HG03095 (cell line): ENCODE measurements at regions not wholly inside any gene's neighbourhood (a gene's known extent, or its start where the extent isn't known, plus 50 kb on each side); places are given as distances from the start of the nearest gene placed in this dataset.

Experiments used
- ATAC-seq: cut with Tn5 transposase; IDR thresholded peaks from one replicate; pipeline ENCODE4 v1.9.1; 2021; ENCODE audit warnings: moderate library complexity; ENCODE audit not compliant: unreplicated experiment

DNA sequence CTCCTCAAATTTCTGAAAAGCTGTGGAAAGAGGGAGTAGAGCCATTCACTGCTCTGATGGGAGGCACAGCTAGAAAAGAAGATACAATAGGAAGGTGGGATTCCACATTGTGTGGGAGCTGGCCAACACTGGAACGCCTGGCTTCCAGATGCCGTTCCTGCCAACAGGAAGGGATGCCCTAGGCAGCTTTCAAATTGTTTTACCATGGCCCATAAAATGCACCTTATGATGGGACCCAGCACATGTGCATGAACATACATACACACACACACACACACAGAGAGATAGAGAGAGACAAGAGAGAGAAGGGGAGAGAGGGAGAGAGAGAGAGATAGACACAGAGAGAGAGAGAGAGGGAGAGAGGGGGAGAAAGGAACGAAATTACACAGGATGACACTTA lies 86.1 kb upstream of the BZW1 start:
- ATAC-seq: no peak

DNA sequence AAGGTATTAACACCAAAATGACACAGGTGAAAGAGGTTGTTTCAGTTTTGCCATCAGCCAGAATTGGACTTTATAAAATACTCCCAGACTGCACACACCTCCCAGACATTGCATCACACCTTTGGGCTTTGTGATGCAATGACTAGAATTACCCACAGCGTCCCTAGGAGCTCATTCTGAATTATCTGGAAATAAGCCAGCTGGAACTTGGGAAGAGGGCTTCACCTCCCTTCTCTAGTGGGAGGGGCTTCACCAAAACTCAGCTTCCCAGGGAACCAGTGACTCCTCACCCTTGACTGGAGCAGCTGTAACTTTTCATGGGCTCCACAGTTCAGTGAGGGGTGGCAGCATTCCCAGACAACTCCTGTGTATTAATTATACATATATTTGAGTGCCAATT lies 83.1 kb upstream of the BZW1 start:
- ATAC-seq: no peak

DNA sequence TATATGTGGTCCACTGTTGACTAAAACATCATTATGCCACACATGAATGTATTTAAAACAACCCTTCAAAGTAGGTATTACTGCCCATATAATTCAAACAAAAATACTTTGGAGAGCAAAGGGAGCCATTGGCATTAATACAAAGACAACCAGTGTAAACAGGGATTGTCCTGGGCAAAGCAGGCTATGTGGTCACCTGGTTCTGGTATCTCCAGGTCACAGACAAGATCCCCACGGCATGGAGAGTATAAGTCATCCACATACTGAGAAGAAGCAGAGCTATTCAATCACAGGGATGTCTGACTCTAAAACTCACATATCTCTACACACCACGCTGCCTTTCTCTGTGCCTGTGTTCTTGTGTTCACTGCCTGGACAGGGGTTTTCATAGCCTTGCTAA lies 81.4 kb upstream of the BZW1 start:
- ATAC-seq: no peak

DNA sequence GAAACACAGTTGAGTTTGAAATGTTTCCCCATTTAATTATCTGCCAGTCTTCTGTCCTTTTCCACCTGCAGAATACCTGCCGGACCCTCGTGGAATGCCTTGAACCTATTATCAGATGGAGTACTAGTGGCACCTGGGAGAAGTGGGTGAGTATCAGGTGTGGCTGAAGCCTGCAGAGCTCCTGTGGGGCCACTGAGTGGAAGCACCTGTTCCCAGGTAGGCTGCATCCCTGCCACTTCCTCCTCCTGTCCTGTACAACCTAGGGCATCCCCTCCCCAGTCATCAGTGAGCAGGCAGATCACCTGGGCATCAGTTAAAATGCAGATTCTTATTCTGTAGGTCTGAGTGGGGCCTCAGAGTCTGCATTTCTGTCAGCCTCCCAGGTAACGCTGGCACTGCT lies 80.8 kb upstream of the BZW1 start:
- ATAC-seq: no peak

DNA sequence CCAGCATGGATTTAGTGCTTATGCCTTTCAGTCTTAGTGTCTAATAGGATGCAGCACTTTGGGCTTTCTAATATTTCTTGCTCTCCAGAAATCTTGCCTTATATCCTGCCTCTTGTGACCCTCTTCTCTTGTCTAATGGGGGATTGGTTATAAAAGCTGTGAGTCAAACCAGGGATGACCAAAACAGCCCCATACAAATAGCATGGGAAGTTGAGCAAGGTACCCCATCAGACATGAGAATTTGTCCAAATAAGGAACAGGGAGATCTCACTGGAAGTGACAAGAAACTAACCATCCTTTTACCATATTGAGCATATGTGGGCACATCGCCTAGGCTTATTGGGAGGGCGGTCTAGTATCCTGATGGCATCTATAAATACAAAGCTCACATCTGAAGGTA lies 78.8 kb upstream of the BZW1 start:
- ATAC-seq: no peak

DNA sequence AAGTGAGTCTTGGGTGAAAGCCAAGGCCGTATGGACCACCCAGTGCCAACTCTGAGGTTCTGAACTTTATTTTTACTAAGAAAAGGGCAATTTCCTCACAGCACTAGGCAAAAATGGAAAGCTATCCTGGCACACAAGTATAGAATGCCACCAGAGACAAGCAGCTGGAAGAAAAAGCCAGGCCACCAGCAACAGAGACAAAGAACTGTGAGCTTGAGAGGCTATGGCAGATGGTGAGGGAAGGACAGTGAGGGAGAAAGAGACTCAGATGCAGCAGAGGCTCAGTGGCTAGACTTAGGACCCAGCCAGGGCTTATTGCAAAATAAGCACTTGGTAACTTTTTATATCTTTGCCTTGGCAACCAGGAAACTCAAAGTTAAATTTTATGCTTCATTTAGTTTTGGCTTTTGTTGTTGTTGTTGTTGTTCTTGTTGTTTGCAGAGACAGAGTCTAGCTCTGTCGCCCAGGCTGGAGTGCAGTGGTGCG lies 78.0 kb upstream of the BZW1 start:
- no peak for ATAC-seq

DNA sequence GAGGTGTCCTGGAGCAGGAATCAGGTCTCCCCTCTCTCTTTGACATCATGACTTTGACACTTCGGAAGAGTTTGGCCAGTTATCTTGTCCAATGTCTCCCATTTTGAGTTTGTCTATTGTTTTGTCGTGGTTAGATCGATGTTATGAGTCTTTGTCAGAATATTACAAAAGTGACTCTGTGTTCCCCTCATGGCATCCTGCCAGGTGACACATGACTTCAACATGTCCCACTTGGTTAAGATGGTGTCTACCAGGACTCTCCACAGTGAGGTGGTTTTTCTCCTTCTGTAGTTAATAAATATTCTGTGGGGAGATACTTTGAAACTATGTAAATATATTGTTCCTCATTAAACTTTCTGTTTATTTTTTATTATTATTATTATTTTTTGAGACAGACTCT lies 76.6 kb upstream of the BZW1 start:
- no peak for ATAC-seq

DNA sequence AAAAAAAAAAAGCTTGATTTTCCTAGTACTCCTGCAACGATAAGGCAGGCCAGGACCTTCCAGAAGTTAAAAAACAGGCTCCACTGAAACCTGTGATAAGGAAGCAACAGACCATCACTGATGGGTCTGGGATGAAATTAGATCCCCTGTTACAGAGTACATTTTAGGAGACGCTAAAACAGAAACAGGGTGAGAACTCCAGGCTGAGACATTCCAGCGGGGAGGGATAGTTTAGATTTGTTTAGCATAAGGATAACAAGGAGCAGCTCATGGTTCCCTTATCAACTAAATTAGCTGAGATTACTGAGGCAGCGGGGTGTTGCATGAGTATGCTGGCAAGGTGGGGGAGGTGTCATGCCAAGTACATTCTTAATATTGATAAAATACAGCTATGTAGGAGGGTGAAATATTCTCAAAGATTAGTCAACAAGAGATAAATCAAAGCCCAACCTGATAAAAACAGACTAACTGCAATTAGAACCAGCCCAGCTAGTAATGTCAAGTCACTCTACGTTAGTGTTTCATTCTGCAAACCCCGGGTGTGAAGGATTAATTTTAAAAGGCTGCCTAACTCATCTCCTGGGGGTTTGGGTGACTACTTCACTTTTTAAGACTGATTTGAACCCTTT lies 75.0 kb upstream of the BZW1 start:
- ATAC-seq: no peak

DNA sequence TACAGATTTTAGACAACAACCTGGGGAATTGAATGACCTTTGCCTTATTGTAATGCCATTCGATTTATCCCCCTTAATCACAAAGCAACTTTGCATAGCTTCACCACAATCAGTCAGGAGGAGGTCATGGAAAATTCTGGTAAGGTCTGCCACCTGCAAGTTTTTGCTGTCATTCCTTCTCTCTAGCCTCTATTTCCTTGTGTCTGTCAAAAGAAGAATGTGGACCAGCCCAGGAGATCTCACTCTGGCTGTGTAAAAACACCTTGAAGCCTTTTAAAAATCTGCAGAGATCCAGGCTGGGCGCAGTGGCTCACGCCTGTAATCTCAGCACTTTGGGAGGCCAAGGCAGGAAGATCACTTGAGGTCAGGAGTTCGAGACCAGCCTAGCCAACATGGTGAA lies 74.1 kb upstream of the BZW1 start:
- ATAC-seq: no peak

DNA sequence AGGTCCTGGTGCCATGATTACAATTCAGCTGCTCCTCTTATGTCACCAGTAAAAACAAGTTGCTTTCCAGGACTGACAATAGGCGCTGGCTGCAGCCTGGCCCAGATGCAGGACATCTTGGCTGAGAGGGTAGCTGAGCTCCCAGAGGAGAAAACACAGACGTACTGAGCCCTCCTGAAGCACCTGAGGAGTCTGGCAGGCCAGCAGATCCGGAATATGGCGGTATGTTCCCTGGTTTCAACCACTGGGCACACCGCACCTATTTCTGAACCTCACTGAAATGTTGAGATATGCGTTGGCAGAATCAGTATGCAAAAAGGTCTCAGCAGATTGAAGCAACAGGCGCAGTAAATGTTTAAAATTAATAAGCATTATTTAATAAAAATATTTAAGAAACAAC lies 73.1 kb upstream of the BZW1 start:
- ATAC-seq: no peak

DNA sequence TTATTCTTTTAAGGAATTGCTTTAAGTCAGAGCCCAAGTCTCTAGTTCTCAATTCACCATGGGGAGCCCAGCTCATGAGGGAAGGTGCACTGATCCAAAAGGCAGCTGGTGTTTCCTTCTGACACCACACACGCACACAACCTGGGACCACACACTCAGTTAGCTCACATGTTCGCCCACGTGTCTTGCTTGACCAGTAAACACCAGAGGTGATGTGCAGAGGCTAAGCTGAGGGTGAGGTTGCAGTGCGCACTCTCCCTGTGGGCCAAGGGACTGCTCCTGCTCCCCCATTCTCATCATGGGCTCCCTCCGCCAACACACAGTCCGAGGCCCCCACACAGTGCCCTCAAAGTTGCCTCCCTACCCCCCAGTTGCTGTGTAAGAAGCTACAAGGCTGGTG lies 70.8 kb upstream of the BZW1 start:
- ATAC-seq: no peak

DNA sequence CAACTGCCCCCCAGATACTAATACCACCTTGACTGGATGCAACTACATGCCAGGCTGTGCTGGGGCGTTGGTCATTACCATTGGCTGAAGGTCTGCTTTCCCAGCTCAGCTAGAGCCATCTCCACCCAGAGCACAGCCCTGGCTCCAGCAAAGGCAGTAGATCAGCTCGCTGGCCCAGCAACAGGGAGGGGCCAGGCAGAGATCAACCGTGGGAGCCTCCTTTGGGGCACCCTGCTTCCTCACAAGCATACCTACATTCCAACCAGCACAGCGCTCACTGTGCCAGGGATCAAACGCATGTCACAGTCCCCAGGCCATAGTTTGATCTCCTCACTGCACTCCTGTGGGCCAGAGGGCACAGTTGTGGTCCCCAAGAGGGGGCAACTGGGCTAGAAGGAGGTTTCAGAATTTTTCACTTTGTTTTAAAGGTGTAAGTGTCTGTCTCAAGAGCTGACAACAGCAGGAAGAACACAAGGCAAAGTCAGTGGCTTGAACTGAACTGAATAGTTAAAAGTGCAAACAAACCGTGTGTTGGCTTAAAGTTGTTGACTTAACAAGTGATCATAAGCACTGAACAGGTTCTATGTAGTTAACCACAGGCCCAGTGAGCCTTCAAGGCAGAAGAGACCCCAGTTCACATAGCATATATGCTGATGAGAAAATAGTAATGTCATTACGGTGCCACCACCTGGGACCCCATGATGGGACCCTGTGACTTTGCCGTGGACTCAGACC lies 70.1 kb upstream of the BZW1 start:
- ATAC-seq: no peak

DNA sequence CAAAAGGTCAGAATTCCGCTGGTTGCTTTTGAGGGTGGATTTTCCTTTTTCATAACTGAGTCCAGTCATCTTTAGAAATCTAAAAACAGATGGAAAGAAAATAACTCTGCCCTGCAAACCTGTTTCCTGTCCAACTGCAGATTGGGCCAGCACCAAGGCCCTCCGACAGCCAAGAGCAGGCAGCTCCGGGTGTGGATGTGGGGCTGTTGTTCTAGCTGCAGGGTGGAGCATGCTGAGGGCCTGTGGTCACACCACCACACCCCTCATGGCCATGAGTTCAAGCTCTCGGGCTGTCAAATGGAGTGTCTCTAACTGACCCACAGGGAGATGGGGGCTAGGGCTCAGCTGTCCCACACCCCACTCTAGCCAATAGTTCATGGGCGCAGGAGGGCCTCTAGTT lies 69.3 kb upstream of the BZW1 start:
- ATAC-seq: no peak

DNA sequence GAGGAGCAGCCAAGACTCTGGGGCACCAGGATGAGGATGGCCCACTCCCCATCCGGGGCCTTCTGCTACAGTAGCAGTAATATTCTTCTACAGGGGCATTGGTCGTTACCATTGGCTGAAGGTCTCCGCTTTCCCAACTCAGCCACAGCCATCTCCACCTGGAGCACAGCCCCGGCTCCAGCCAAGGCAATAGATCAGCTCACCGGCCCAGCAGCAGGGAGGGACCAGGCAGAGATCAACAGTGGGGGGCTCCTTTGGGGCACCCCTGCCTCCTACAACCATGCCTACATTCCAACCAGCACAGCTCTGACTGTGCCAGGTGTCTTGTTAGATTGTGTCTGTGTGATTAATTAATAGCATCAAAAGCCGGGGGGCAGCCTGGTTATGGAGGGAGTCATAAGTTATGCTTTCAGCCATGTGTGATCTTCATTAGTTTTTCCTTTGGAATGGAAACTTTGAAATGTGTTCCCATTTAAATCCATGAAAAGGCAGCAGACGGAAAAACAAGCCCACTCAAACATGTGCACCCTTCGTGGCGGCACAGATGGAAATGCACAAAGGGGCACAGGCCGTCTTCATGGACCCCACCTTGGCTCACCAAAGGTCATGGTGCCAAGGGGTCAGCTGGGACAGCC lies 68.6 kb upstream of the BZW1 start:
- ATAC-seq: no peak

DNA sequence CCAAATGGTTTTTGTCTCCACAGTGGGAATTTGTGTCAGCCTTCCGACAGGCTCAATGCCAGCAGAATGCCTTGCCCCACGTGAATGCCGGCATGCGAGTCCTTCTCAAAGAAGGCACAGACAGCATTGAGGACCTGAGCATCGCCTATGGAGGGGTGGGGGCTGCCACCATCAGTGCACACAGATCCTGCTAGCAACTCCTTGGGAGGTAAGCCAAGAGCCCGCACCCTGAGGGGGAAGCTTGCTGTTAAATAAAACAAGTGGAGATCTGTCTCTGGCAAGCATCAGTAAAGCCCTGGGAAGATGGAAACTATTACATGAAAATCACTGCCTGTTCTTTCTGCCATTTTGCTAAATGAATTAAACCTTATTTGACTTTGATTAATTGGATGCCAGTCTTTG lies 67.5 kb upstream of the BZW1 start:
- no peak for ATAC-seq

DNA sequence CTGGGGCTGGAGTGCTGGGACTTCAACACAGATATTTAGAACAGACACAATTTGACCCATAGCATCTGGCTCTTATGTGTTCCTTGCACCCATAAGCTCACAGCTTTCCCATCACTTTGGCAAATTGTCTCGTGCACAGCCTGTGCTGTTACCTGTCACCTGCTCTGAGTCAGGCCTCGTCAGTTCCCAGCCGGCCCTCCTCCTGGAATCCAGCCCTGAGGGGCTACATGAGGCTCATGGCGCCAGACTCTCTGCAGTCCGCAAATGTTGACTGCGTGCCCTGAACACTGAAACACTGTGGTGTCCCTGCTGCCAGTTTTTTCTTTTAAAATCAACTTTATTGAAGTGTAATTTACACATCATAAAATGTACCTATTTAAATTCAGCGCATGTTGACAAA lies 65.4 kb upstream of the BZW1 start:
- no peak for ATAC-seq

DNA sequence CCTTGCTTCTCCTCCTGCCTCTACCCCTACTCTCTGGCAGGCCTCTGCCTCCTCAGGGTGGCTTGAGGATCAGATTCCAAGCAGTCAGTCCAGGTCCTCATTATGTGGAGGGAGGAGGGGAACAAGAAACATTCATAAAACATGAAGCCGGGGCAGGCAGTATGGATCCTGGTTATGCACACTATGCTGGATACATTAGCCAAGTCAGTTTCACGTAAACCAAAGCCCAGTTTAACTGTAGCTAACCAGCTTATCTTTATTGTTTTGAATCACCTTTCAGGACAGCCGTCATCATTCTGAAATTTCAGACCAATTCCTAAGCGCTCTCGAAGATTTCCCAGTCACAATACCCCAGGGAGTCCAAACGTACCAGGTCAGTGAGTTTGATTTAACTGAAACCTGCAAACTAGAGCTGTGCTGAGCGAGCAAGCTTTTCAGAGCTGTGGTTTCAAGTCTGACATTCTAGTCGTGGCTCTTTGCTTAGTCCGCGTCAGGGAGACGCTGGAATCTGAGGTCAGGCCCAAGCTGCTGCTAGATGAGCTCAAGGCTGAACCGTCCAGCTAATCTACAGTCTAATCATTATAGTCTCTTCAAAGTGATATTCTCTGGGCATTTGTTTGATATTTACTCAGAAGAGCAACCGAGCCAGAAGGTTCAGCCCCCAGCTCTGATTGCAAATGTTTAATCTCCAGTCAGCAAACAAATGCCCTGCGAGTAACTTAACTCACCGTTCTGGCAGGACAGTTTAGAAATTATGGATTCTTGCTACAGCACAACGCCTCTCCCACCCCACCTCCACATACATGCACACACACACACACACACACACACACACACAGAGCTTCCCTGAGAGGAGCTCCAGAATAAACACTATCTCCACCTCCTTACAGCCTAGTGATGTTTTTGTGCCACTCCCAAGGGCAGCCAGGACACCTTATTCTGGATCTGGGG lies 63.8 kb upstream of the BZW1 start:
- no peak for ATAC-seq

DNA sequence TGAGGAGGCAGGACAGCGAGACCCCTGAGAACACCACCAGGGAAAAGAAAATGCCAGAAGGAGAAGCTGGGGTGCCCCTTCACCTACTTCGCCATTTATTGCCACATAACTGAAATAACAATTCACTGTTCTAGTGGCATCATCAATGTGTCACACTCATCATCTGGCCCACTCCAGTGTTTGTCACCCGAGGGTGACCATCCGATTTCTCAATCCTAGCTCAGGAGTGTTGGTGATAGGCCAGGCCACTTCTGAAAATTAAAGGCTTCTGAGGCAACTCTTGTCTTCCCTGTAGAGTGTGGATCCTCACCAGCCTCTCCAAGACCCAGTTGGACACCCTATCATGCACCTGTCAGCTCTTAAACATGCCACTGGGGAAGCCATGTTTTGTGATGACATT lies 62.9 kb upstream of the BZW1 start:
- no peak for ATAC-seq

DNA sequence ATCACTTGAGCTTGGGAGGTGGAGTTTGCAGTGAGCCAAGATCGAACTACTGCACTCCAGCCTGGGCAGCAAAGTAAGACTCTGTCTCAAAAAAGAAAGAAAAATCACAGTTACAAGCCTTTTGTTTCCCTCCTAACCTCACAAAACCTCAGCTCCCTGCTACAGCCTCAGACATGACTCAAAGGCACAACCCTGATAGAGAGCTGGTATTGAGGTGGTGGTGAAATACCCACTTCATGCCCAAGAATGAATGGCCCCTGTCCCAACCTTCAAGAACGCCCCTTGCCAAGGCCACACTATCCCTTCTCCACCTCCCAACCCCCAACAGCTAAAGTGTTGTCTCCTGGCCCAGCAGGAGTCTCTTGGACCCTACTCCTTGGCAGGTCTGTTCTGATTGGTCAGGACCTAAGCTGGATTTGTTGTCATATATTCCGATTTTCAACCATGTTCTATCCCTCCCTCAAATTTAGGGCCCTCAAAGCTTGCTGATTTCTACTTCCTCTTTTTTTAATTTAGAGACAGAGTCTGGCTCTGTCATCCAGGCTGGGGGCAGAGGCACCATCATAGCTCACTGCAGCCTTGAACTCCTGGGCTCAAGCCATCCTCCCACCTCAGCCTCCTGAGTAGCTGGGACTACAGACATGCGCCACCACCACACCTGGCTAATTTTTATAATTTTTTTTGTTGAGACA lies 61.9 kb upstream of the BZW1 start:
- ATAC-seq: no peak

DNA sequence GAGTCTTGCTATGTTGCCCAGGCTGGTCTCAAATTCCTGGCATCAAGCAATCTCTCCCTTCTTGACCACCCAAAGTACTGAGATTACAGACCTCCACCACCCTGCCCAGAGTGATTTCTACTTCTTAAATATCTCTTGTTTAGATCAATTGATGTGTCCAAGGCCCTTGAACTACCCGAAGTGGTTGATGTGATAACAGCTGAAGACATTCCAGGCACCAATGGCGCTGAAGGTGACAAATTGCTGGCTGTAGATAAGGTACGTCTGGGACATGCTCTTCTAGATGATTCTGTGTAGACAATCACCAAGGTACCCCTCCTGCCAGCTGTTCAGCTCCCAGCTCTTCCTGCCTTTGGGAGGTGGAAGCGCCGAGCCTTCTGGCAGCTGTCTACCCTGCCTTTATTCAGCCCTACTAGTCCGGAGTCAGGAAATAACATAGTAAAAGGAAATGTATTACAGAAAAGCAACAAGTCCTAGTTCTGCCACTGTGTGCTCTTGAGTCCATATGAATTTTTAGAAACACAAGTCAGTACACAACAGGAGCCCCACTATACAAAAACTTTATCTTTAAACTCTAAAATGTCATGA lies 61.3 kb upstream of the BZW1 start:
- no peak for ATAC-seq
